Bronchial epithelial cell (primary cell): ENCODE measurements at regions not wholly inside any gene's neighbourhood (a gene's known extent, or its start where the extent isn't known, plus 50 kb on each side); places are given as distances from the start of the nearest gene placed in this dataset.

ENCODE experiments used
- DNase-seq: peaks from one replicate; pipeline ENCODE4 v3.0.0-alpha.2; 2010; ENCODE audit warnings: low read depth
- FAIRE-seq: peaks from 2 replicates; lab custom pipeline; 2011; peaks lifted over from hg19 to GRCh38; lab: Jason Lieb, UNC
- H3K27me3 ChIP-seq: 2 replicates; pipeline ENCODE4 v1.5.1; 2011; ENCODE audit warnings: low read length; ENCODE audit not compliant: control insufficient read depth, insufficient read depth
- H3K36me3 ChIP-seq: 2 replicates; pipeline ENCODE4 v1.5.1; 2011; ENCODE audit warnings: low read length; ENCODE audit not compliant: control insufficient read depth, insufficient read depth
- H3K4me3 ChIP-seq: 2 replicates; pipeline ENCODE4 v1.5.1; 2011; ENCODE audit warnings: mild to moderate bottlenecking, low read depth, low read length, control low read depth
- TF ChIP-seq, protein P1 (sequence below): IDR thresholded peaks from 2 replicates; pipeline ENCODE4 v1.5.1; 2011; ENCODE audit warnings: mild to moderate bottlenecking, moderate library complexity, low read length, control low read depth, inconsistent platforms; ENCODE audit not compliant: insufficient read depth, severe bottlenecking

DNA sequence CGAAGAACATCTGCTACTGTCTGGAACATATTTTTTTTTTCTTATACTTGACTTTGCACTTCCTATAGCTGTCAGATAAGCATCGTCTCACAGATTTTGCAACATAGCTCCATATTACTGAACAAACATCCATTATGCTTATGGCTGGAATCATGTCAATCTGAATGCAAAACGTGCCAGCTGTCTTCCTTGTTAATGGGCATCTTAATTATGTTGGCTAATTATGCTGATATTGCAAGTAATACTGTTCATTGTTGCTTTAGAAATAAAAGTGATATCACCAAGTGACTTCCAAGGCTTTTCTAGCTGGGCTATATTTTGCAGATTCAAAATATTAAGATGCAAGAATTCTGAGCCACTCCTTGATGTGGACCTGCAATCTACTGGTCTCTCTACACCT, 176.8 kb downstream of the ARL4C start:
- DNase-seq (no peak), FAIRE-seq (no peak)
- Histone ChIP-seq H3K4me3 (no peak overlapping the region), H3K27me3 (no peaks in the 10 kb centered on the region), H3K36me3 (no peaks in the 10 kb centered on the region)
- TF ChIP-seq, protein P1, sequence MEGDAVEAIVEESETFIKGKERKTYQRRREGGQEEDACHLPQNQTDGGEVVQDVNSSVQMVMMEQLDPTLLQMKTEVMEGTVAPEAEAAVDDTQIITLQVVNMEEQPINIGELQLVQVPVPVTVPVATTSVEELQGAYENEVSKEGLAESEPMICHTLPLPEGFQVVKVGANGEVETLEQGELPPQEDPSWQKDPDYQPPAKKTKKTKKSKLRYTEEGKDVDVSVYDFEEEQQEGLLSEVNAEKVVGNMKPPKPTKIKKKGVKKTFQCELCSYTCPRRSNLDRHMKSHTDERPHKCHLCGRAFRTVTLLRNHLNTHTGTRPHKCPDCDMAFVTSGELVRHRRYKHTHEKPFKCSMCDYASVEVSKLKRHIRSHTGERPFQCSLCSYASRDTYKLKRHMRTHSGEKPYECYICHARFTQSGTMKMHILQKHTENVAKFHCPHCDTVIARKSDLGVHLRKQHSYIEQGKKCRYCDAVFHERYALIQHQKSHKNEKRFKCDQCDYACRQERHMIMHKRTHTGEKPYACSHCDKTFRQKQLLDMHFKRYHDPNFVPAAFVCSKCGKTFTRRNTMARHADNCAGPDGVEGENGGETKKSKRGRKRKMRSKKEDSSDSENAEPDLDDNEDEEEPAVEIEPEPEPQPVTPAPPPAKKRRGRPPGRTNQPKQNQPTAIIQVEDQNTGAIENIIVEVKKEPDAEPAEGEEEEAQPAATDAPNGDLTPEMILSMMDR: no peak

GRCh38 chr2:234318361-234318760, 178.5 kb downstream of the ARL4C start:
- H3K27me3 ChIP-seq: no peaks in the 10 kb centered on the region
- TF ChIP-seq, protein P1: no peak
- FAIRE-seq: no peak
- DNase-seq: no peak
- H3K4me3 ChIP-seq: no peak overlapping the region
- no peaks in the 10 kb centered on the region for H3K36me3 ChIP-seq

GRCh38 chr2:234313558-234313957, 183.3 kb downstream of the ARL4C start:
- TF ChIP-seq, protein P1: no peak
- H3K4me3 ChIP-seq: no peak overlapping the region
- no peaks in the 10 kb centered on the region for H3K36me3 ChIP-seq
- H3K27me3 ChIP-seq: no peaks in the 10 kb centered on the region
- DNase-seq: no peak
- no peak for FAIRE-seq

DNA sequence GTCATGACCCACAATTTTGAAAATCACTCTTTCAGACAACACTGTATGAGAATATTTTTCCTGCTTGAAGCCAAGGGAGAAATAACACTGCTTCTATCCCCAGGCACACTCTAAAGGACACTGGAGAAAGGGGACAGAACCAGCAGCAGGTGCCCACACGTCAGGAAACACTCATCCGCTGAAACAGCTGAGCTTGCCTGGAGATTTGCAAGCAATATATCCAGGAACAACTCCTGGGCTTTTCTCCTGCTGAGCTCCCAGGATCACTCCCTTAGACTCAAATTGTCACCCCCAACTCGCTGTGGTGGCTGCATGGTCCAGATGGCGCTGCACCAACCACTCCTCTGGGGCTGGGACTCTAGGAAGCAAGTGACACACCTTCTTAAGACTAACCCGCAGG, 186.7 kb downstream of the ARL4C start:
- no peak for DNase-seq

DNA sequence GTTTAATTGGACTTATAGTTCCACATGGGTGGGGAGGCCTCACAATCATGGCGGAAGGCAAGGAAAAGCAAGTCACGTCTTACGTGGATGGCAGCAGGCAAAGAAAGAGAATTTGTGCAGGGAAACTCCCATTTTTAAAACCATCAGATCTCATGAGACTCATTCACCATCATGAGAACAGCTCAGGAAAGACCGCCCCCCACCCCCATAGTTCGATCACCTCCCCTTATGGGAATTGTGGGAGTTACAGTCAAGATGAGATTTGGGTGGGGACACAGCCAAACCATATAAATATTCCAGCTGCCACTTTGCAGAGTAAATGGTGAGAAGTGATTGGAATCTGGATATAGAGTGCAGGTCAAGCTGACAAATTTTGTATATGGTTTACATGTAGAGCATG, 187.4 kb downstream of the ARL4C start:
- Histone ChIP-seq H3K4me3 (no peak overlapping the region), H3K36me3 (no peaks in the 10 kb centered on the region), H3K27me3 (no peaks in the 10 kb centered on the region)
- DNase-seq (no peak), FAIRE-seq (no peak)
- TF ChIP-seq, protein P1: no peak

More for the DNA sequence above, 186.7 kb downstream of the ARL4C start:
- H3K4me3 ChIP-seq: no peak overlapping the region
- TF ChIP-seq, protein P1: no peak
- no peak for FAIRE-seq
- H3K36me3 ChIP-seq: no peaks in the 10 kb centered on the region
- H3K27me3 ChIP-seq: no peaks in the 10 kb centered on the region

- FAIRE-seq (no peak), DNase-seq (peak; percentile 84)
- H3K4me3 ChIP-seq: no peak overlapping the region
- H3K27me3 ChIP-seq: no peaks in the 10 kb centered on the region
- TF ChIP-seq, protein P1: no peak
- H3K36me3 ChIP-seq: no peaks in the 10 kb centered on the region
Observed at GRCh38 chr2:234308813-234309195, 188.1 kb downstream of the ARL4C start.
